Neural cell (in vitro differentiated cells): ENCODE measurements at regions not wholly inside any gene's neighbourhood (a gene's known extent, or its start where the extent isn't known, plus 50 kb on each side); places are given as distances from the start of the nearest gene placed in this dataset.

Experiments
- H2AFZ ChIP-seq: fragments of 200-600, 300-800 bp; sonication (generic), shearing (Covaris generic); 2 replicates; pipeline ENCODE4 v1.6.0; 2014; ENCODE audit warnings: low read depth, mild to moderate bottlenecking, antibody characterized with exemption, low read length, moderate library complexity
- H3F3A ChIP-seq: fragments of 200-600 bp; shearing (Covaris generic); 2 replicates; pipeline ENCODE4 v1.6.1; 2016; ENCODE audit warnings: mild to moderate bottlenecking, moderate library complexity, mixed read lengths, antibody characterized with exemption, low read length; ENCODE audit not compliant: insufficient read depth, poor library complexity, severe bottlenecking
- H3K27ac ChIP-seq: fragments of 200-600, 300-800 bp; sonication (generic), shearing (Covaris generic); 2 replicates; pipeline ENCODE4 v1.5.1; 2014; ENCODE audit warnings: mild to moderate bottlenecking, low read length, moderate library complexity
- H3K27me3 ChIP-seq: fragments of 300-800, 200-600 bp; sonication (generic), shearing (Covaris generic); 2 replicates; pipeline ENCODE4 v1.6.0; 2014; ENCODE audit warnings: mild to moderate bottlenecking, low read depth, low read length, moderate library complexity; ENCODE audit not compliant: insufficient read depth
- H3K36me3 ChIP-seq: fragments of 300-800, 200-600 bp; sonication (generic), shearing (Covaris generic); 2 replicates; pipeline ENCODE4 v1.5.1; 2014; ENCODE audit warnings: mild to moderate bottlenecking, antibody characterized with exemption, low read length, moderate library complexity; ENCODE audit not compliant: insufficient read depth
- H3K4me2 ChIP-seq: fragments of 300-800, 200-600 bp; sonication (generic), shearing (Covaris generic); 2 replicates; pipeline ENCODE4 v1.6.0; 2014; ENCODE audit warnings: mild to moderate bottlenecking, low read length
- H3K4me3 ChIP-seq: fragments of 300-800, 200-600 bp; sonication (generic), shearing (Covaris generic); 2 replicates; pipeline ENCODE4 v1.5.1; 2014; ENCODE audit warnings: mild to moderate bottlenecking, low read length, moderate library complexity
- H3K79me2 ChIP-seq: fragments of 200-600 bp; shearing (Covaris generic); replicated peaks from 2 replicates; pipeline ENCODE4 v1.6.0; 2014; ENCODE audit warnings: mild to moderate bottlenecking, low read length, moderate library complexity; ENCODE audit not compliant: insufficient read depth
- H3K9ac ChIP-seq: fragments of 300-800, 200-600 bp; sonication (generic), shearing (Covaris generic); 2 replicates; pipeline ENCODE4 v1.6.1; 2016; ENCODE audit warnings: mild to moderate bottlenecking, low read length, mixed read lengths
- H3K9me2 ChIP-seq: fragments of 200-600 bp; shearing (Covaris generic); 2 replicates; pipeline ENCODE4 v1.6.1; 2016; ENCODE audit warnings: mild to moderate bottlenecking, low read length, mixed read lengths; ENCODE audit not compliant: insufficient read depth
- H3K9me3 ChIP-seq: fragments of 200-600, 300-800 bp; sonication (generic), shearing (Covaris generic); 2 replicates; pipeline ENCODE4 v1.6.1; 2016; ENCODE audit warnings: mild to moderate bottlenecking, mixed run types, low read length, moderate library complexity, mixed read lengths
- H4K20me1 ChIP-seq: fragments of 200-600 bp; shearing (Covaris generic); 2 replicates; pipeline ENCODE4 v1.6.1; 2016; ENCODE audit warnings: mild to moderate bottlenecking, mixed run types; ENCODE audit not compliant: insufficient read depth
- CTCF ChIP-seq: fragments of 450-650 bp; IDR thresholded peaks from 2 replicates; pipeline ENCODE4 v1.5.1; 2014; ENCODE audit warnings: antibody characterized with exemption, mild to moderate bottlenecking, moderate library complexity; ENCODE audit not compliant: poor library complexity, severe bottlenecking
- EP300 ChIP-seq: fragments of 450-650 bp; conservative IDR thresholded peaks from 2 replicates; pipeline ENCODE4 v1.6.1; 2014; ENCODE audit warnings: antibody characterized with exemption, mild to moderate bottlenecking, moderate library complexity; ENCODE audit not compliant: poor library complexity, severe bottlenecking
- EZH2 ChIP-seq: fragments of 200-600, 300-800 bp; shearing (Covaris generic), sonication (generic); IDR thresholded peaks from 2 replicates; pipeline ENCODE4 v1.6.1; 2014; ENCODE audit warnings: antibody characterized with exemption, low read length, borderline replicate concordance, mild to moderate bottlenecking; ENCODE audit not compliant: insufficient read depth, poor library complexity, severe bottlenecking
- MXI1 ChIP-seq: fragments of 450-650 bp; conservative IDR thresholded peaks from 2 replicates; pipeline ENCODE4 v1.6.1; 2014; ENCODE audit warnings: antibody characterized with exemption, mild to moderate bottlenecking; ENCODE audit not compliant: poor library complexity, severe bottlenecking
- POLR2AphosphoS5 ChIP-seq: IDR thresholded peaks from 2 replicates; pipeline ENCODE4 v1.6.1; 2012
- RAD21 ChIP-seq: fragments of 450-650 bp; conservative IDR thresholded peaks from 2 replicates; pipeline ENCODE4 v1.6.1; 2014; ENCODE audit warnings: antibody characterized with exemption, mild to moderate bottlenecking, moderate library complexity
- REST ChIP-seq: IDR thresholded peaks from 2 replicates; pipeline ENCODE4 v1.6.1; 2012; ENCODE audit warnings: borderline replicate concordance
- SMC3 ChIP-seq: fragments of 450-650 bp; conservative IDR thresholded peaks from 2 replicates; pipeline ENCODE4 v1.6.1; 2014; ENCODE audit warnings: antibody characterized with exemption, mild to moderate bottlenecking, moderate library complexity; ENCODE audit not compliant: poor library complexity
- TAF1 ChIP-seq: IDR thresholded peaks from 2 replicates; pipeline ENCODE4 v1.6.1; 2012; ENCODE audit warnings: low read depth

GRCh38 chr14:22449600-22449905 is 139.5 kb downstream of the DAD1 start:
- H3K9me3 ChIP-seq, result no peaks in the 10 kb centered on the region
- H3K9ac ChIP-seq, result no peak overlapping the region
- H3K27ac ChIP-seq, result no peak overlapping the region
- no peak overlapping the region for H3K4me3 ChIP-seq
- no peaks in the 10 kb centered on the region for H3K36me3 ChIP-seq
- no peaks in the 10 kb centered on the region for H3K27me3 ChIP-seq
- TF ChIP-seq REST (no peak), EP300 (no peak), TAF1 (no peak), CTCF (no peak), POLR2AphosphoS5 (no peak), RAD21 (no peak), EZH2 (no peak), MXI1 (no peak), SMC3 (no peak)
- H2AFZ ChIP-seq, result no peak overlapping the region
- H3F3A ChIP-seq, result no peaks in the 10 kb centered on the region
- no peaks in the 10 kb centered on the region for H3K79me2 ChIP-seq
- peaks cover 2% of the 10 kb centered on the region for H3K9me2 ChIP-seq
- no peak overlapping the region for H3K4me2 ChIP-seq
- H4K20me1 ChIP-seq, result no peaks in the 10 kb centered on the region

GRCh38 chr14:22448905-22449599 is 140.0 kb downstream of the DAD1 start:
- no peak overlapping the region for H3K27ac ChIP-seq
- H3F3A ChIP-seq, result no peaks in the 10 kb centered on the region
- no peaks in the 10 kb centered on the region for H3K9me3 ChIP-seq
- no peaks in the 10 kb centered on the region for H3K27me3 ChIP-seq
- no peak overlapping the region for H2AFZ ChIP-seq
- TF ChIP-seq REST (no peak), POLR2AphosphoS5 (no peak), SMC3 (no peak), MXI1 (no peak), CTCF (no peak), EP300 (no peak), RAD21 (no peak), EZH2 (no peak), TAF1 (no peak)
- H3K36me3 ChIP-seq, result no peaks in the 10 kb centered on the region
- H3K79me2 ChIP-seq, result no peaks in the 10 kb centered on the region
- H3K4me2 ChIP-seq, result no peak overlapping the region
- H3K4me3 ChIP-seq, result no peak overlapping the region
- no peaks in the 10 kb centered on the region for H3K9me2 ChIP-seq
- no peaks in the 10 kb centered on the region for H4K20me1 ChIP-seq
- no peak overlapping the region for H3K9ac ChIP-seq
